ENCODE measurements at regions not wholly inside any gene's neighbourhood (a gene's known extent, or its start where the extent isn't known, plus 50 kb on each side); places are given as distances from the start of the nearest gene placed in this dataset.

- no peak overlapping the region for H3K4me3 ChIP-seq (replicated peaks in 1 of 3; ENCODE audit: insufficient read depth in 1 of 3, low read depth in 2 of 3, low read length in 3 of 3)
- DNase-seq (ENCODE audit: low spot score) (no peak), ATAC-seq (no peak), FAIRE-seq (no peak)
- no peaks in the 10 kb centered on the region for H3K27me3 ChIP-seq (ENCODE audit: control insufficient read depth in 1 of 2, insufficient read depth in 2 of 2, low read length in 2 of 2)
- CTCF ChIA-PET (ENCODE audit: low intra/inter-chr PET ratio, low total read pairs), result no interaction called here
- TF ChIP-seq PAX8 (CRISPR knock-in tag; IDR thresholded peaks at IDR 0.05; ENCODE audit: borderline replicate concordance) (no peak), UBTF (CRISPR knock-in tag; IDR thresholded peaks at IDR 0.05) (no peak), ZNF326 (CRISPR knock-in tag; IDR thresholded peaks at IDR 0.05; ENCODE audit: borderline replicate concordance) (no peak), HMGXB4 (CRISPR knock-in tag; IDR thresholded peaks at IDR 0.05; ENCODE audit: borderline replicate concordance in 1 of 2, low read depth in 1 of 2) (no peak), ZNF232 (CRISPR knock-in tag; IDR thresholded peaks at IDR 0.05; ENCODE audit: borderline replicate concordance) (no peak), NFIC (IDR thresholded peaks at IDR 0.05; ENCODE audit: low read length) (no peak), EZH2 (conservative IDR thresholded peaks at IDR 0.05; ENCODE audit: low read depth, low read length) (no peak), FOXO4 (CRISPR knock-in tag; conservative IDR thresholded peaks at IDR 0.05) (no peak)
- in situ Hi-C loops (cut with HindIII; ENCODE audit: extremely low pct_ligation_motif_present, low pct_unique_long_range_greater_than_20kb), result no loop called here
- no peaks in the 10 kb centered on the region for H3K79me2 ChIP-seq (ENCODE audit: insufficient read depth, low read length)
- H3K4me2 ChIP-seq (ENCODE audit: low read depth, low read length), result no peak overlapping the region
- H3K27ac ChIP-seq (ENCODE audit: extremely low read length, insufficient read depth, low read length), result no peak overlapping the region
- no peaks in the 10 kb centered on the region for H3K4me1 ChIP-seq (ENCODE audit: insufficient read depth, low read length)
- no peaks in the 10 kb centered on the region for H4K20me1 ChIP-seq (ENCODE audit: insufficient read depth, low read length)
- 2% methylated on average over 3 of the region's 3 CpGs for WGBS (ENCODE audit: low lambda C conversion rate)
- H3K9me3 ChIP-seq (ENCODE audit: low read length), result no peaks in the 10 kb centered on the region
- intact Hi-C loops (cut with micrococcal nuclease; ENCODE audit: unreplicated experiment), result no loop called here
- no peaks in the 10 kb centered on the region for H3K36me3 ChIP-seq (replicated peaks in 1 of 2; ENCODE audit: control insufficient read depth in 1 of 2, insufficient read depth in 2 of 2, low read length in 2 of 2)
- H3K9ac ChIP-seq (ENCODE audit: insufficient read depth, low read depth, low read length), result no peak overlapping the region
- POLR2A ChIA-PET, result no interaction called here
- BruUV-seq (replicated peaks), result no TSS peak
- H2AFZ ChIP-seq (ENCODE audit: low read length), result no peak overlapping the region
Observed at GRCh38 chr11:109819410-109819809, 273.8 kb upstream of the ZC3H12C start.

All from HepG2 (cell line).